ENCODE measurements at regions not wholly inside any gene's neighbourhood (a gene's known extent, or its start where the extent isn't known, plus 50 kb on each side); places are given as distances from the start of the nearest gene placed in this dataset.

GRCh38 chr4:166230841-166231240 is 357.8 kb downstream of the TLL1 start:
- ChIA-PET CTCF (no interaction called here), POLR2A (no interaction called here)
- Histone ChIP-seq H3K4me1 (ENCODE audit: control insufficient read depth, insufficient read depth, low read length) (no peaks in the 10 kb centered on the region), H3K9me3 (ENCODE audit: control insufficient read depth, insufficient read depth, low read depth, low read length) (no peaks in the 10 kb centered on the region), H3K4me3 (ENCODE audit: low read depth, low read length) (no peak overlapping the region), H3K27ac (ENCODE audit: extremely low read depth, low read depth, low read length) (no peak overlapping the region), H3K36me3 (ENCODE audit: control insufficient read depth in 2 of 2, insufficient read depth in 1 of 2, low read length in 2 of 2) (no peaks in the 10 kb centered on the region)
- TF ChIP-seq ZNF488 (tag by site-specific recombination; IDR thresholded peaks at IDR 0.05) (no peak), ZNF37A (tag by site-specific recombination; IDR thresholded peaks at IDR 0.05) (no peak), ZNF202 (tag by site-specific recombination; IDR thresholded peaks at IDR 0.05; ENCODE audit: borderline replicate concordance) (no peak), PRDM4 (tag by site-specific recombination; IDR thresholded peaks at IDR 0.05) (no peak), SCRT1 (tag by site-specific recombination; IDR thresholded peaks at IDR 0.05; ENCODE audit: borderline replicate concordance) (no peak), ZNF658 (tag by site-specific recombination; IDR thresholded peaks at IDR 0.05) (no peak), FEZF1 (tag by site-specific recombination; IDR thresholded peaks at IDR 0.05) (no peak), ZNF623 (tag by site-specific recombination; IDR thresholded peaks at IDR 0.05) (no peak), ZNF518A (tag by site-specific recombination; conservative IDR thresholded peaks at IDR 0.05; ENCODE audit: low read depth) (no peak), ZNF48 (tag by site-specific recombination; IDR thresholded peaks at IDR 0.05) (no peak), ZNF639 (tag by site-specific recombination; IDR thresholded peaks at IDR 0.05) (no peak), ZNF624 (tag by site-specific recombination; IDR thresholded peaks at IDR 0.05) (no peak), ZNF654 (tag by site-specific recombination; IDR thresholded peaks at IDR 0.05; ENCODE audit: low read depth) (no peak), ZNF561 (tag by site-specific recombination; IDR thresholded peaks at IDR 0.05; ENCODE audit: borderline replicate concordance) (no peak), ZBTB8A (tag by site-specific recombination; IDR thresholded peaks at IDR 0.05) (no peak), ZNF549 (tag by site-specific recombination; IDR thresholded peaks at IDR 0.05) (no peak), ATF2 (tag by site-specific recombination; IDR thresholded peaks at IDR 0.05; ENCODE audit: low read depth) (no peak), ZNF677 (tag by site-specific recombination; IDR thresholded peaks at IDR 0.05) (no peak), ZBTB20 (tag by site-specific recombination; IDR thresholded peaks at IDR 0.05) (no peak)
